ENCODE measurements at regions not wholly inside any gene's neighbourhood (a gene's known extent, or its start where the extent isn't known, plus 50 kb on each side); places are given as distances from the start of the nearest gene placed in this dataset.
"Not testable (repeated sequence)": the region's sequence is repeated elsewhere in the genome, so short reads cannot be mapped to it uniquely, and the experiment has no call there.

DNA sequence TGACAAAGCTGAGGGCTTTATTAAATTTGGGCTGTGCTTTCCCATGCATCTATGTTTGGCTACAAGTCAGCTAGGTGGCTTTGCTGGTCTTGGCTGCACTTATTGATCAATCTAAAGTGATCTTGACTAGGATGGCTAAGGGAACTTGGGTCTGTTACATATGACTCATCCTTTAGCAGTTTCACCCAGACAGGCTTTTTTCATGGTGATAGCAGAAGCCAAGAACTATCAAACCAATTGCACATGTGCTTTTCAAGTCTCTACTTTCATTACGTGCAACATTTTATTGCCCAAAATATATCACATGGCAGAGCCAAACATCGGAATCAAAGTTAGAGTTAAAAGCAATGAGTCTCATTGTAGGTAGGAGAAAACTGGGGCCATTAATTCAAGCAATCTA is 626.3 kb downstream of the TENT5A start:
- DNase-seq (ENCODE audit: low read depth) = no peak

DNA sequence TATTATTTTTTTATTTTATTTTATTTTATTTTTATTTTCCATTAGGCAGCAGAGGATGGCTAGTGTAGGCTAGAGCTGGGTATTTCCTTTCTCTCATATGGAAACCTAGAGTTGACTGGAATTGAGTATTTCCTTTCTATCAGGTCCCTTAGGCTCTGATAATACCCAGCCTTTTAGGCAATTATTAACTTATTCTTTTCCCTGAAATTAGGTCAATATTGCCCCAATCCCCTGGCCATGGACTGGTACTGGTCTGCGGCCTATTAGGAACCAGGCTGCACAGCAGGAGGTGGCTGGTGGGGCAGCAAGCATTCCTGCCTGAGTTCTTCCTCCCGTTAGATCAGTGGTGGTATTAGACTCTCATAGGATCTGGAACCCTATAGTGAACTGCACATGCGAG is 632.2 kb downstream of the TENT5A start:
- no peak for DNase-seq (ENCODE audit: low read depth)

DNA sequence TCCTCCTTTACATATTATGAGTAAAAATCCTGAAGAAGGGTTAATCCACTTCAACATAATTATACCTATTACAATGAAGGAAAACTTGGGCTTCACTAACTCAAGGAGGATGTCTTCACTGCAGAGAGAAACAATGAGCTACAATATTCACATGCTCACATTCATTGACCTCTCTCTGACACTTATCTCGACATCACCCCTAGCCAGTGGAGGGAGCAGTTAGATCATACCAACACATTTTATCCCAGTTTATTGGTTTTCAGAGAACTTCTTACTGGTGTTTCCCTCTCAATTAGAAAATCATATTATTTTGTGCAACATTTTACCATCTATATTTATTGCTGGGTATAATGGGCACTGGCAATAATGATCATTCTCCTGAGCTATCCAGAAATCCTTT is 646.5 kb downstream of the TENT5A start:
- DNase-seq (ENCODE audit: low read depth) = no peak

DNA sequence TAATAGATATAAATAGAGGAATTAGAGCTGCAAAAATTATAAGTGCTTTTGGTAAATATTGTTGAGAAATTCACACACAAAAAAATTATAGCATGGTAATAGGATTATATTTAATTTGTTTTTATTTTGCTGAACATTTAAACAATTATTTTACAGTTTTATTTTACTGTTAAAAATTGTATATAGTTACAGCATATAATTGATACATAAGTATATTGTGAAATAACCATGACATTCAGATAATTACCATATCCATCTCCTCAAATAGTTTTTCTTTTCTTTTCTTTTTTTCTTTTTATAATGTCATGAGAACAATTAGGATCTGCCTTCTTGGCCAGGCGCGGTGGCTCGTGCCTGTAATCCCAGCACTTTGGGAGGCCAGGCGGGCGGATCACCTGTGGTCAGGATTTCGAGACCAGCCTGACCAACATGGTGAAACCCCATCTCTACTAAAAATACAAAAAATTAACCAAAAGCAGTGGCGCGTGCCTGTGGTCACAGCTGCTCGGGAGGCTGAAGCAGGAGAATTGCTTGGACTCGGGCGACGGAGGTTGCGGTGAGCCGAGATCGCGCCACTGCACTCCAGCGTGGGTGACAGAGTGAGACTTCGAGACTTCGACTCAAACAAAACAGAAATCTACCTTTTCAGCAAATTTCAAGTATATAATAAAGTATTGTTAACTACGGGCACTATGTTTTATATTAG is 654.2 kb downstream of the TENT5A start:
- DNase-seq (ENCODE audit: low read depth) = no peak

DNA sequence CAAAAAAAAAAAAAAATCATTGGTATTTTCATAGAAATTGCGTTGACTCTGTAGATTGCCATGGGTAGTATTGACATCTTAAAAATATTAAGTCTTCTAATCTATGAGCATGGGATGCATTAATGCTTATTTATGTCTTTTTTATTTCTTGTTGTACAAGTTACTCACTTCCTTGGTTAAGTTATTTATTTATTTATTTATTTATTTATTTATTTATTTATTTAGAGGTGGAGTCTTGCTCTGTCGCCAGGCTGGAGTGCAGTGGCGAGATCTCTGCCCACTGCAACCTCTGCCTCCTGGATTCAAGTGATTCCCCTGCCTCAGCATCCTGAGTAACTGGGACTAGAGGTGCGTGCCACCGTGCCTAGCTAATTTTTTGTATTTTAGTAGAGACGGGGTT is 656.0 kb downstream of the TENT5A start:
- not testable (repeated sequence) for DNase-seq (ENCODE audit: low read depth)

DNA sequence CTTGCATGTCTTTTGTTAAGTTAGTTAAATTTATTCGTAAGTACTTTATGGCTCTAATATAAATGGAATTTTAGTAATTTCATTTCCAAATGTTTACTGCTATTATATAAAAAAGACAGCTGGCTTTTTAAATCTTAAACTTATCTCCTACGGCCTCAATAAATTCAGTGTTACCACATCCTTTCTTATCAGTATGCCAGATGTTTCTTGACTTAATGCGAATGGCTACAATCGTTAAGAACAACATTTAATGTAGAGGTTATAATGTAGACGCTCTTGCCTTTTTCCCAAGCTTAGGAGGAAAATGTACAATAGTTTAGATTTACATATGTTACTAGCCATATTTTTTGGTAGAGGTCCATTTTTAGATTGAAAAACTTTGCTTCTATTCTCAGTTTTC is 659.4 kb downstream of the TENT5A start:
- DNase-seq (ENCODE audit: low read depth) = no peak

GRCh38 chr6:81088145-81088544 is 664.3 kb downstream of the TENT5A start:
- DNase-seq (ENCODE audit: low read depth) = no peak

DNA sequence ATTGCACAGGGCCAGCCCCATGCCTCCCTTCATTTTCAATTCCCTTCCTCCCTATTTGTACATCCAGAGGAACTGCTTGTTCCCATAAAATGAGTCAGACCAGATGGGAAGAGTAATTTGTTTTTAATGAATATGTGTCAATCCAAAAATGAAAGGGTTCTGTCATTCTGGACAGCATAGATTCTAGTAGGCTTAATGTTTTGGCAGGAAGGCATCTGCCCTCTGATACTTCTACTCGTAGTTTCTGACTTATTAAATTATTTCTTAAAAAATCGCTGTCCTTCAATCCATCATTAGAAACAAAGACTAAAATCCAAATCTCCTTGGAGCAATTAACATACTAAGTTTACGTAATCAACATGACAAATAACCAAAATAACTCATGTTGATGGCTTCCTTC is 665.5 kb downstream of the TENT5A start:
- no peak for DNase-seq (ENCODE audit: low read depth)

GRCh38 chr6:81085431-81085790 is 667.1 kb downstream of the TENT5A start:
- no peak for DNase-seq (ENCODE audit: low read depth)

DNA sequence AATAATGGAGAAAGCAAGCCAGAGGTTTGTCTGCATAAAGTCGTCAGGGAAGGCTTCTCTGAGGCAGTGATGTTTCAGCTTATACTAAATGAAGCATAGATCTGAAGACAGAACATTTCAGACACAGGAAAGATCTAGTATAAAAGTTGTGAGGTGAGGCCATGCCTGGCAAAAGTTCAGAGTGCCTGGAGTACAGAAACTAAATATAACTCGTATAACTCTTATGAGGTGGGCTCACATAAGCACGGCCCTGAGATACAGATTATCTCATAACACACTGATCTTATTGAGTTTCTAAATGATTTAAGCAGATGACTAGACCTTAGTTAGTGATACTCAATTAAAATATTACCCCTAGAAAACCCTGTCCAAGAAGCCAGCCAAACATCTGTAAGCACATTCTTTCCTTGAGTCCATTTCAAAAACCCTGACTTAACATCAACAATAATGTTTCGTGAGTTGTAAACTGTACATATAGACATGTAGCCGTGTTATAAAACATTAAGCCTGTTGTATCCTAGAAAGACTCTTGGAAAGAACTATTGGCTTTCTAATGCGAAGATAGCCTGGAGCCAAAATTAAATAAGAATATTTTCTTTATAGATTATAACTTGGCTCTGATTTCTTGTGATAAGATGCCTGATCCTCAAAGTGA is 667.6 kb downstream of the TENT5A start:
- DNase-seq (ENCODE audit: low read depth) = no peak

DNA sequence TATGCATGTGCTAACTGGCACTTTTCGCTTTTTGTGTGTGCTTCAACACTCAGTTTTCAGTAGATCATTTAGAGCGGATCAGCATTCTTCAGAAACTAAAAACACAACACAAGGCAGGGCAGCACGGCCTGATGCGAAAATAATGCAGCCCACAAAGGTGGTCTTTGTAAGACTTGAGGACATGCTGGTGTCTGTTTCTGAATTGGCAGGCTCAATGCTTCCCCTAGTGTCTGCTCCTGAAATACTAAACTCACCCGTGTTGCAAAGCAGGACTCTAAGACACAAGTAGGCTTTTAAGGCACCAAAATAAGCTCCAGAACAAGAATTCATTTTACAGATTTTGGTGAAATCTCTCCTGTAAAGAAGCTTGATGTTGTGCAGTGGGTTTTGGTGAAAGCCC is 676.5 kb downstream of the TENT5A start:
- peak; percentile 2 for DNase-seq (ENCODE audit: low read depth)

DNA sequence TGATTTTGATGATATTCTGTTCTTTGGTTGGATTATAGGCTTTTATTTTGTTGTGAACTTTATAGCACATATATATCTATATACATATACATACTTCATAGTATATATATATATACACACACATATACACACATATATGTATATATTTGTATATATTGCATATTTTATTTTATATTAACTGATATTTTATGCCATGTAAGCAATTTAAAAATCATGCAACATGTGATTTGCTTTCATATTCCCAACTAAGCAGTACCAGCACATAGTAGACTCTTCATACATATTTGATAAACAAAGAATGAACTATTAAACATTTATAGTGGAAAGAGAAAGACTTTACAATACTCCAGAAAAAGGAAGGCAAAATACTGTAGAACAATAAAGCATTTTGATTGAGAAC is 679.2 kb downstream of the TENT5A start:
- no peak for DNase-seq (ENCODE audit: low read depth)

DNA sequence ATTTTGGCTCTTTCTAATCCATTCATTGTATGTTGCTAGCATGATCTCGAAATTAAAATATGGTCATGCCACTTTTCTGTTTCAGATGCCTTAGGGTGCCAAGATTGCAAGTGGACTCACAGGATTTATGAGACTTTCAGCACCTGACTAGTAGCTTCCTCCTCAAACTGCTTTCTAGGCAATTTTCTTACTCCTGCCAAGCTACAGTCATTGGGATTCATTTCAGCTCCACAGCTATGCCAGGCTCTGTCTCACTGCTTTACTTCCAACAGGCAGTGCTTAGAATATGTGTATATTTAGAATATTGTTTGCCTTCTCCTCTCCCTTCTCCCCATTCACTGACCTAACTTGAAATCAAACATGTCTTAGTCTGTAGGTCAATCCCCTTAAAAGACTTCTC is 681.4 kb downstream of the TENT5A start:
- no peak for DNase-seq (ENCODE audit: low read depth)

DNA sequence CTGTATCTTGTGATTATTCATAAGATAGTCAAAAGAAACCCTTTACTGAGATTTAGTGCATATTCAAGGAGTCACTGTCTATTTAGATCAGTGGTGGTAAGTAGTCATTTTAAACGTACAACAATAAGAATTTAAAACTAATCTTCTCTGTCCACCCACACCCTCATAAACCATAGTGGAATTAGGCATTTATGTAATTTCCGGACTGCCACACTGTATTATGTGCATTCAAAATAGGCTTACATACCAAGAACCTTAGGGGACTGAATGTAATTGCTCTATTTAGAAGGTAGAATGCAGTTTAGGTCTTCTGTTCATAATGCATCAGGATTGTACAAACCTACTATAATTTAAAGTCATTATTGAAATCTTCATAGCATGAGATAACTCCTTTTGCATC is 685.4 kb downstream of the TENT5A start:
- DNase-seq (ENCODE audit: low read depth) = no peak

DNA sequence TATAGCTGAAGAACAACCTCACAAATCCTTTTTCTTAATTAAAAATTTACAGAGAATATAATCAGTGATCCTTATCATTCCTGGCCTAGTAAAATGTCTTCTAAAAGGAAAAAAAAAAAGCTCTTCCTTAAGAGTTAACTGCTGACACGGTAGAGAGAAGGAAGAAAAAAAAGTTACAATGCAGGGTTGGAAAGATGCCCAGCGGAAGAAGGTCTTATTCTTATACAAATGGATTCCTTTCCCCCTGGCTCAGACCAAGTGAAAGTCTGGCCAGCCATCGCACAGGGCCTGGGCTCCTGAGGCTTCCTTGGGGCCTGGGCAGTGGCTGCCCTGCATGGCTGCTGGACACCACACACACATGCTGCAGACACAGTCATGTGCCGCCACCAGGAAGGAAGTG is 688.6 kb downstream of the TENT5A start:
- DNase-seq (ENCODE audit: low read depth) = no peak

DNA sequence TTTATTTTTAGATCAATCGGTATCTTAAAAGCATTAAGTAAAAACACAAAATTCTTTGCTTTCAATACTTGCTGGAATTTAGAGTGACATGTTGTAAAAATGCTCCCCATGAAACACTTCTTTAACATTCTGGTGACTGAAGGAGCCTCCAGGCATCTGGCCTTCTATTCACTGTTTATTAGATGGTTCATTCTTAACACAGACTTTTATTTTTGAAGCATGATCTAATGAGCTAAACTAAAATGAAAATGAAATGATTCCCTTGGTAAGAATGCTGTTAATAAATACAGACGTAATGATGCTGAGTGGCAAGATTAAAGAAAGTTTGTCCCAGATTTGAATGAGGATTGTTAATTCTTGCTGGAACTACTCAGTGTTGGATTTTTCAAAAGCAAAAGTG is 698.4 kb downstream of the TENT5A start:
- no peak for DNase-seq (ENCODE audit: low read depth)

DNA sequence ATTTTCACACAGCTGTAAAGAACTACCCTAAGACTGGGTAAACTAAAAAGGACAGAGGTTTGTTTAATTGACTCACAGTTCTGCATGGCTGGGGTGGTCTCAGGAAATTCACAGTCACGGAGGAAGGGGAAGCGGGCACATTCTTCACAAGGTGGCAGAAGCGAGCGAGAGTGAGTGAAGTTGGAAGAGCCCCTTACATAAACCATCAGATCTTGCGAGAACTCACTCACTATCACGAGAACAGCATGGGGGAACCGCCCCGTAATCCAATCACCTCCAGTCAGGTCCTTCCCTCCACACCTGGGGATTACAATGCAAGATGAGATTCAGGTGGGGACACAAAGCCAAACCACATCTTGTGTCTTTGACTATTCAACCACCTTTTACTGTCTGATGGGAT is 700.5 kb downstream of the TENT5A start:
- no peak for DNase-seq (ENCODE audit: low read depth)

DNA sequence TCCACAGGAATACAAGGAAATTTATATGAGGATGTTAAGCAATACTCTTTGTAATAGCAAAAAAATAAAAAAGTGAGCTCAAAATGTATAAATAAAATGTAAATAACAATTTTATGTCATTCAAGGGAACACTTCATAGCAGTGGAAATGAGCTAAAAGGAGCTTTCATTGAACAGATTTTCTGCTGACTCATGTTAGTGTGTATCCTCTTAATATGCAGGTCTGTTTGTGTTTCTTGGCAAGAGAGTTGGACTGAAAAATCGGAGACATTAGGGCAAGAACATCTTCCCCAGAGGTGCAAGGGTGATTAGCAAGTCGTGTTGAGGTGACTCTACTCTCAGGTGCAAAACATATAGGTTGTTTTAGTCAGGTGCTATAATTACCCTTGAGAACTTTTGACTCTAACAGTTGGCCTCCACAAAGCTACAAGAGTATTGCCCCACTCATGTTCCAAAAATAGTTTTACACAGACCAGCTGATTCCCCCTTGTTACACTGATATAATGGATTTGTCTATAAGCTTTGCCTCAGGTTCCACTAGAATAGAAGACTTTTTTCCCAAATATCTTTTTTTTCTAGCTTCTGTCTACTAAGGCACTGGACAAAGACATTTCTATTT is 702.9 kb downstream of the TENT5A start:
- no peak for DNase-seq (ENCODE audit: low read depth)

DNA sequence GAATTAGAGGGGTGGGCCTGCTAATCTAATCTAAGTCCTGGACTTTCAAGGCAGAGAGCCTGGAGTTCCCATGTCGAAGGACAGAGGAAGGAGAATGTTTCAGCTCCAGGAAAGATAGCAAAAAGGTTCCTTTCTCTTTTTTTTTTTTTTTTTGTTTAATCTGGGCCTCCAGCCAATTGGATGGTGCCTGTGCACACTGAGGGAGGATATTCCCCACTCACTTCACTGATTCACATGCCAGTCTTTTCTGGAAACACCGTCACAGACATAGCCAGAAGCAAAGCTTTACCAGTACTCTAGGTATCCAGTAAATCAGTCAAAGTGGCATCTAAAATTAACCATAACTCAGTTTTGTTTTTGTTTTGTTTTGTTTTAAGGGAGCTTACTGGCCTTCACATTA is 721.1 kb downstream of the TENT5A start:
- DNase-seq (ENCODE audit: low read depth) = no peak

DNA sequence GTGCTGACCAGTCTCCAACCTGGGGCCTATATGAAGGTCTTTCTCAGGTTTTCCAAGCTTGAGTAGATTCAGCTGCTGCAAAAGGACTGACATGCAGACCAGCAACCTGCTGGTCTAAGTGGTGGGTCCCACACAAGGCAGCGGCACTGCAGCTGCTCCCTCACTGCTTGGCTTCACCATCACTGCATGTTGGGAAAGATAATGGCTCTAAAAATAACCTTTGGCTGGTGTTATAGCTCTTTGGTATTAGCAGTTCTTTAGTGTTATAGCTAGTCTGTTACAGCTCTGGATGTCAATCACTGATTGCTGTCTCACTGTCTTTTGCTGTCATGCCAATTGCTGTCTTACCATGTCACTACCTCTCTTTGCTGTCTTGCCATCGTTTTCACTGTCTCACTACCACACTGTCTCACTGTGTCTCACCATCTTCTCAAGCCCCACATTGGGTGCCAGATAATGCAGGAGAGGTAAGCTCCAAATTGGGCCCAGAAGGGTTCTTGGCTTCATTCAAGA is 726.4 kb downstream of the TENT5A start:
- DNase-seq (ENCODE audit: low read depth) = no peak

GRCh38 chr6:81023709-81024108 is 728.8 kb downstream of the TENT5A start:
- no peak for DNase-seq (ENCODE audit: low read depth)

DNA sequence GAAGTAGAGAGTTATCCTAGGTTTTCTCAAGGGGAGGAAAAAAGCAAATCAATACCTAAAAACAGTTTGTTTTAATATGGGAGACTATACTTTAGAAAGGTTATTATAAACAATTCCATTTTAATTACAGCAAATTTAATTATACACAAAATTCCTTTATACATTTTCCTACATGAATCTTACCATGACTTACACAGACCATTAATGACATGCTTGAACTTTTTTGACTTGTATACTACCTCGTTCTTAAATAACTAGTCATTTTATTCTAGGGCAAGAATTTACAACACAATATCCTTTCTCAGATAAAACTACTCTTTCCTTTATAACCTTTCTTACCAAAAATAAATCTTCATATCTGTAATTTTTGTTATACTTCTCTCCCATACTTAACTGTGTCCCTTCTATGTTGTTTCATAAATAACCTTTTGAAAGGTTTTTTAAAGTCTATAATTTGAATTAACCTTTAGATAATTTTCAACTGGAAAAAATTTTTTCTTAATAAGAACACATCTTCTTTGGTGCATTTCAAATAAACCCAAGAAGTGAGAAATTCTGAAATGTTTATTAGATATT is 729.4 kb downstream of the TENT5A start:
- peak; percentile 2 for DNase-seq (ENCODE audit: low read depth)

DNA sequence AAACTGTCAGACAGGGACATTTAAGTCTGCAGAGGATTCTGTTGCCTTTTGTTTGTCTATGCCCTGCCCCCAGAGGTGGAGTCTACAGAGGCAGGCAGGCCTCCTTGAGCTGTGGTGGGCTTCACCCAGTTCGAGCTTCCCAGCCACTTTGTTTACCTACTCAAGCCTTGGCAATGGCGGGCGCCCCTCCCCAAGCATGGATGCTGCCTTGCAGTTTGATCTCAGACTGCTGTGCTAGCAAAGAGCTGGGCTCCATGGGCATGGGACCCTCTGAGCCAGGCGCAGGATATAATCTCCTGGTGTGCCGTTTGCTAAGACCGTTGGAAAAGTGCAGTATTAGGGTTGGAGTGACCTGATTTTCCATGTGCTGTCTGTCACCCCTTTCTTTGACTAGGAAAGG is 734.9 kb downstream of the TENT5A start:
- not testable (repeated sequence) for DNase-seq (ENCODE audit: low read depth)
